ENCODE measurements at regions not wholly inside any gene's neighbourhood (a gene's known extent, or its start where the extent isn't known, plus 50 kb on each side); places are given as distances from the start of the nearest gene placed in this dataset.

DNA sequence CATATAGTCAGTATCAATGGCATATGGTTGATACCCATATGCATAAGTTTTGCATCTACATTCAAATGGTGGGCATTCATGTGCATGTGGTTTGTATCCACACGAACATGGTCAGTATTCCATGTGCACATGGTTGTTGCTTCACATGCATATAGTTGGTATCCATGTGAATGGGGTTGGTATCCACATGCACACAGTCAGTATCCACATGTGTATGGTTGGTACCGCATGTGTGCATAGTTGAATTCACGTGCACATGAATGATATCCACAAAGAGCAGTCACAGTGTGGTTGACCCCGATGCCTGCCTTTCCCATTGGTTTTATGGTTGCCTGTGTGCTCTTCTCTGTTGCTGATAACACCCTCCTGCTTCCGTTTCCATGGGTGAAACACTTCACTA is 427.9 kb downstream of the STIM2 start:
- no peak for DNase-seq (ENCODE audit: low spot score)
- no peak overlapping the region for H3K4me3 Mint-ChIP-seq
- ATAC-seq = no peak
- H3K27me3 ChIP-seq (ENCODE audit: insufficient read depth) = no peaks in the 10 kb centered on the region
- H4K20me1 ChIP-seq (replicated peaks; ENCODE audit: insufficient read depth) = no peaks in the 10 kb centered on the region
- peaks cover 23% of the 10 kb centered on the region for H3K4me1 Mint-ChIP-seq
- no peak overlapping the region for H2AFZ ChIP-seq
- H3K27me3 Mint-ChIP-seq (ENCODE audit: insufficient read depth, low read depth, poor library complexity) = no peaks in the 10 kb centered on the region
- TF ChIP-seq, protein P1, sequence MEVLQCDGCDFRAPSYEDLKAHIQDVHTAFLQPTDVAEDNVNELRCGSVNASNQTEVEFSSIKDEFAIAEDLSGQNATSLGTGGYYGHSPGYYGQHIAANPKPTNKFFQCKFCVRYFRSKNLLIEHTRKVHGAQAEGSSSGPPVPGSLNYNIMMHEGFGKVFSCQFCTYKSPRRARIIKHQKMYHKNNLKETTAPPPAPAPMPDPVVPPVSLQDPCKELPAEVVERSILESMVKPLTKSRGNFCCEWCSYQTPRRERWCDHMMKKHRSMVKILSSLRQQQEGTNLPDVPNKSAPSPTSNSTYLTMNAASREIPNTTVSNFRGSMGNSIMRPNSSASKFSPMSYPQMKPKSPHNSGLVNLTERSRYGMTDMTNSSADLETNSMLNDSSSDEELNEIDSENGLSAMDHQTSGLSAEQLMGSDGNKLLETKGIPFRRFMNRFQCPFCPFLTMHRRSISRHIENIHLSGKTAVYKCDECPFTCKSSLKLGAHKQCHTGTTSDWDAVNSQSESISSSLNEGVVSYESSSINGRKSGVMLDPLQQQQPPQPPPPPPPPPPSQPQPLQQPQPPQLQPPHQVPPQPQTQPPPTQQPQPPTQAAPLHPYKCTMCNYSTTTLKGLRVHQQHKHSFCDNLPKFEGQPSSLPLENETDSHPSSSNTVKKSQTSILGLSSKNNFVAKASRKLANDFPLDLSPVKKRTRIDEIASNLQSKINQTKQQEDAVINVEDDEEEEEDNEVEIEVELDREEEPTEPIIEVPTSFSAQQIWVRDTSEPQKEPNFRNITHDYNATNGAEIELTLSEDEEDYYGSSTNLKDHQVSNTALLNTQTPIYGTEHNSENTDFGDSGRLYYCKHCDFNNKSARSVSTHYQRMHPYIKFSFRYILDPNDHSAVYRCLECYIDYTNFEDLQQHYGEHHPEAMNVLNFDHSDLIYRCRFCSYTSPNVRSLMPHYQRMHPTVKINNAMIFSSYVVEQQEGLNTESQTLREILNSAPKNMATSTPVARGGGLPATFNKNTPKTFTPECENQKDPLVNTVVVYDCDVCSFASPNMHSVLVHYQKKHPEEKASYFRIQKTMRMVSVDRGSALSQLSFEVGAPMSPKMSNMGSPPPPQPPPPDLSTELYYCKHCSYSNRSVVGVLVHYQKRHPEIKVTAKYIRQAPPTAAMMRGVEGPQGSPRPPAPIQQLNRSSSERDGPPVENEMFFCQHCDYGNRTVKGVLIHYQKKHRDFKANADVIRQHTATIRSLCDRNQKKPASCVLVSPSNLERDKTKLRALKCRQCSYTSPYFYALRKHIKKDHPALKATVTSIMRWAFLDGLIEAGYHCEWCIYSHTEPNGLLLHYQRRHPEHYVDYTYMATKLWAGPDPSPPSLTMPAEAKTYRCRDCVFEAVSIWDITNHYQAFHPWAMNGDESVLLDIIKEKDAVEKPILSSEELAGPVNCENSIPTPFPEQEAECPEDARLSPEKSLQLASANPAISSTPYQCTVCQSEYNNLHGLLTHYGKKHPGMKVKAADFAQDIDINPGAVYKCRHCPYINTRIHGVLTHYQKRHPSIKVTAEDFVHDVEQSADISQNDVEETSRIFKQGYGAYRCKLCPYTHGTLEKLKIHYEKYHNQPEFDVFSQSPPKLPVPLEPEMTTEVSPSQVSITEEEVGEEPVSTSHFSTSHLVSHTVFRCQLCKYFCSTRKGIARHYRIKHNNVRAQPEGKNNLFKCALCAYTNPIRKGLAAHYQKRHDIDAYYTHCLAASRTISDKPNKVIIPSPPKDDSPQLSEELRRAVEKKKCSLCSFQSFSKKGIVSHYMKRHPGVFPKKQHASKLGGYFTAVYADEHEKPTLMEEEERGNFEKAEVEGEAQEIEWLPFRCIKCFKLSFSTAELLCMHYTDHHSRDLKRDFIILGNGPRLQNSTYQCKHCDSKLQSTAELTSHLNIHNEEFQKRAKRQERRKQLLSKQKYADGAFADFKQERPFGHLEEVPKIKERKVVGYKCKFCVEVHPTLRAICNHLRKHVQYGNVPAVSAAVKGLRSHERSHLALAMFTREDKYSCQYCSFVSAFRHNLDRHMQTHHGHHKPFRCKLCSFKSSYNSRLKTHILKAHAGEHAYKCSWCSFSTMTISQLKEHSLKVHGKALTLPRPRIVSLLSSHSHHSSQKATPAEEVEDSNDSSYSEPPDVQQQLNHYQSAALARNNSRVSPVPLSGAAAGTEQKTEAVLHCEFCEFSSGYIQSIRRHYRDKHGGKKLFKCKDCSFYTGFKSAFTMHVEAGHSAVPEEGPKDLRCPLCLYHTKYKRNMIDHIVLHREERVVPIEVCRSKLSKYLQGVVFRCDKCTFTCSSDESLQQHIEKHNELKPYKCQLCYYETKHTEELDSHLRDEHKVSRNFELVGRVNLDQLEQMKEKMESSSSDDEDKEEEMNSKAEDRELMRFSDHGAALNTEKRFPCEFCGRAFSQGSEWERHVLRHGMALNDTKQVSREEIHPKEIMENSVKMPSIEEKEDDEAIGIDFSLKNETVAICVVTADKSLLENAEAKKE (CRISPR knock-in tag; IDR thresholded peaks at IDR 0.05) = no peak
- no peak for TF ChIP-seq EZH2 (IDR thresholded peaks at IDR 0.05; ENCODE audit: low read depth, unreplicated experiment)
- no peak for TF ChIP-seq STAT1 (IDR thresholded peaks at IDR 0.05; ENCODE audit: unreplicated experiment)
- H3K4me3 ChIP-seq = no peak overlapping the region
- H3K4me1 ChIP-seq (ENCODE audit: insufficient read depth) = peaks cover 13% of the 10 kb centered on the region
- no peaks in the 10 kb centered on the region for H3K36me3 ChIP-seq (ENCODE audit: insufficient read depth)
- no peak overlapping the region for H3K27ac Mint-ChIP-seq
- H3K36me3 Mint-ChIP-seq (ENCODE audit: low read depth) = no peaks in the 10 kb centered on the region
- H3K27ac ChIP-seq (ENCODE audit: low read depth) = no peak overlapping the region
- H3K9me3 Mint-ChIP-seq = no peaks in the 10 kb centered on the region
- no peaks in the 10 kb centered on the region for H3K79me2 ChIP-seq (replicated peaks; ENCODE audit: insufficient read depth)
- H3K9me2 ChIP-seq (ENCODE audit: insufficient read depth) = peaks cover 8% of the 10 kb centered on the region; the same call in 1 of the 2 replicates
- no peaks in the 10 kb centered on the region for H3F3A ChIP-seq (replicated peaks; ENCODE audit: low read depth)
- no peak overlapping the region for H3K4me2 ChIP-seq

DNA sequence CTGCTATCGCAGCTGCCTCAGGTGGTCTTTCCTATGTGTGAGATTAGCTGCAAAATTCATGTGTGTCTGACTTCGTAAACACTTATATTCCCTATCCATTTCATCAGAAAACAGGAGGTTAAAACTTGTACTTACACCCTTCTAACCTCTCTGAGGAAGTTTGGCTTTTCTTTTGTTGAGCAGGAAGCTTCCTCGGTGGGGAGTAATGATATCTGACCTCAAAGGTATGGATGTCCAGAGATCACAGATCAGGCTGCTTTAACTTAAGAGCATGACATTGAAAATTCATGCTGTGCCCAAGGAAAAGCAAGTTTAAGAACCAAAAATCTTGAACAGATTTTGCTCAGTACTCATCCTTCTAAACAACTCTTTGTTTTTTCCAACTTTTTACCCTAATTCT is 429.1 kb downstream of the STIM2 start:
- Histone ChIP-seq H3K36me3 (ENCODE audit: insufficient read depth) (no peaks in the 10 kb centered on the region), H2AFZ (peak overlapping the region; percentile 23; the same call in 1 of the 2 replicates), H3F3A (replicated peaks; ENCODE audit: low read depth) (no peaks in the 10 kb centered on the region), H3K27me3 (ENCODE audit: insufficient read depth) (no peaks in the 10 kb centered on the region), H3K4me2 (peak overlapping the region; percentile 16), H3K79me2 (replicated peaks; ENCODE audit: insufficient read depth) (no peaks in the 10 kb centered on the region), H4K20me1 (replicated peaks; ENCODE audit: insufficient read depth) (no peaks in the 10 kb centered on the region), H3K4me1 (ENCODE audit: insufficient read depth) (peaks cover 13% of the 10 kb centered on the region), H3K9me2 (ENCODE audit: insufficient read depth) (peaks cover 6% of the 10 kb centered on the region; the same call in 1 of the 2 replicates), H3K4me3 (no peak overlapping the region), H3K27ac (ENCODE audit: low read depth) (no peak overlapping the region)
- peaks cover 23% of the 10 kb centered on the region for H3K4me1 Mint-ChIP-seq
- H3K27me3 Mint-ChIP-seq (ENCODE audit: insufficient read depth, low read depth, poor library complexity) = no peaks in the 10 kb centered on the region
- peak; percentile 37 for DNase-seq (ENCODE audit: low spot score)
- H3K27ac Mint-ChIP-seq = peak overlapping the region; percentile 72; the same call in 1 of the 2 replicates
- no peaks in the 10 kb centered on the region for H3K36me3 Mint-ChIP-seq (ENCODE audit: low read depth)
- no peak overlapping the region for H3K4me3 Mint-ChIP-seq
- no peaks in the 10 kb centered on the region for H3K9me3 Mint-ChIP-seq
- ATAC-seq = no peak; the same call in 2 of the 3 replicates
- TF ChIP-seq CREB1 (CRISPR knock-in tag; IDR thresholded peaks at IDR 0.05; ENCODE audit: low read depth) (no peak), EZH2 (IDR thresholded peaks at IDR 0.05; ENCODE audit: low read depth, unreplicated experiment) (no peak), EZH2phosphoT487 (IDR thresholded peaks at IDR 0.05; ENCODE audit: unreplicated experiment) (no peak), STAT1 (IDR thresholded peaks at IDR 0.05; ENCODE audit: unreplicated experiment) (no peak), JUNB (IDR thresholded peaks at IDR 0.05; ENCODE audit: unreplicated experiment) (no peak)
- TF ChIP-seq, protein P1 (CRISPR knock-in tag; IDR thresholded peaks at IDR 0.05) = no peak
